Thyroid gland (tissue), 4 donors: ENCODE measurements at regions not wholly inside any gene's neighbourhood (a gene's known extent, or its start where the extent isn't known, plus 50 kb on each side); places are given as distances from the start of the nearest gene placed in this dataset.

Experiments
- CTCF ChIP-seq, 6 experiments: fragments of 200-600 bp in 3 of 6; fragments of 450-650 bp in 3 of 6; sonication (generic) in 3 of 6; IDR thresholded peaks; one replicate each; pipeline ENCODE4 v1.5.1; 2016 to 2019; ENCODE audit warnings: antibody characterized with exemption in 6 of 6, mild to moderate bottlenecking in 2 of 6, inconsistent platforms in 1 of 6, moderate library complexity in 1 of 6
- POLR2A ChIP-seq, 2 donors: fragments of 450-650 bp; IDR thresholded peaks; one replicate each; pipeline ENCODE4 v1.6.1; 2017; ENCODE audit warnings: antibody characterized with exemption in 2 of 2, mild to moderate bottlenecking in 2 of 2, moderate library complexity in 1 of 2

GRCh38 chr6:74645108-74645849, 560.6 kb downstream of the COL12A1 start:
- no peak for TF ChIP-seq POLR2A (IDR thresholded peaks at IDR 0.05)
- no peak for TF ChIP-seq CTCF (IDR thresholded peaks at IDR 0.05)
